HL-60 (cell line): ENCODE measurements at regions not wholly inside any gene's neighbourhood (a gene's known extent, or its start where the extent isn't known, plus 50 kb on each side); places are given as distances from the start of the nearest gene placed in this dataset.
"Not testable (repeated sequence)": the region's sequence is repeated elsewhere in the genome, so short reads cannot be mapped to it uniquely, and the experiment has no call there.

Source experiments
- DNase-seq, 2 experiments: peaks; one replicate each; pipeline ENCODE4 v3.0.0-alpha.2; 2010 to 2020; ENCODE audit warnings: low read depth in 1 of 2, low spot score in 1 of 2
- H3K27ac ChIP-seq: fragments of 250-450 bp; sonication (Bioruptor Pico); replicated peaks from 2 replicates; pipeline ENCODE4 v1.5.1; 2020; ENCODE audit warnings: mild to moderate bottlenecking, moderate library complexity
- H3K27me3 ChIP-seq: fragments of 250-450 bp; sonication (Bioruptor Pico); 2 replicates; pipeline ENCODE4 v1.5.1; 2021; ENCODE audit warnings: mild to moderate bottlenecking, moderate library complexity; ENCODE audit not compliant: insufficient read depth, poor library complexity, severe bottlenecking
- H3K4me3 ChIP-seq: replicated peaks from 2 replicates; pipeline ENCODE4 v1.5.1; 2011; ENCODE audit warnings: mild to moderate bottlenecking, control low read depth, low read length; ENCODE audit not compliant: insufficient read depth
- CTCF ChIP-seq: IDR thresholded peaks from one replicate; pipeline ENCODE4 v1.5.1; 2011; ENCODE audit warnings: low read length, control low read depth, inconsistent platforms; ENCODE audit not compliant: insufficient read depth
- GABPA ChIP-seq: IDR thresholded peaks from 2 replicates; pipeline ENCODE4 v1.6.1; 2012; ENCODE audit warnings: low read depth
- POLR2AphosphoS5 ChIP-seq: IDR thresholded peaks from 2 replicates; pipeline ENCODE4 v1.6.1; 2012; ENCODE audit warnings: low read depth
- REST ChIP-seq: IDR thresholded peaks from 2 replicates; pipeline ENCODE4 v1.6.1; 2012; ENCODE audit warnings: low read depth; ENCODE audit not compliant: insufficient replicate concordance
- SPI1 ChIP-seq: IDR thresholded peaks from 2 replicates; pipeline ENCODE4 v1.6.1; 2012; ENCODE audit warnings: low read depth, mild to moderate bottlenecking, borderline replicate concordance

GRCh38 chr2:16736633-16737032 is 71.0 kb upstream of the CYRIA start:
- Histone ChIP-seq H3K4me3 (no peak overlapping the region), H3K27ac (no peak overlapping the region), H3K27me3 (no peaks in the 10 kb centered on the region)
- no peak for DNase-seq
- TF ChIP-seq GABPA (no peak), POLR2AphosphoS5 (no peak), CTCF (no peak), REST (no peak), SPI1 (no peak)

- H3K27ac ChIP-seq: no peak overlapping the region
- no peak overlapping the region for H3K4me3 ChIP-seq
- no peak for DNase-seq
- TF ChIP-seq CTCF: no peak
- no peak for TF ChIP-seq REST
- no peak for TF ChIP-seq SPI1
- TF ChIP-seq GABPA: no peak
- no peak for TF ChIP-seq POLR2AphosphoS5
- H3K27me3 ChIP-seq: no peaks in the 10 kb centered on the region
These were observed 63.7 kb upstream of the CYRIA start for GRCh38 chr2:16729335-16729734.

GRCh38 chr2:16728351-16729136 is 62.9 kb upstream of the CYRIA start:
- no peak overlapping the region for H3K27ac ChIP-seq
- DNase-seq: no peak
- TF ChIP-seq POLR2AphosphoS5: no peak
- TF ChIP-seq SPI1: no peak
- TF ChIP-seq CTCF: no peak
- TF ChIP-seq GABPA: no peak
- TF ChIP-seq REST: no peak
- no peak overlapping the region for H3K4me3 ChIP-seq
- H3K27me3 ChIP-seq: no peaks in the 10 kb centered on the region

GRCh38 chr2:16727849-16728248 is 62.2 kb upstream of the CYRIA start:
- H3K27me3 ChIP-seq, DNase-seq, H3K27ac ChIP-seq, H3K4me3 ChIP-seq: not testable (repeated sequence)
